ENCODE measurements at regions not wholly inside any gene's neighbourhood (a gene's known extent, or its start where the extent isn't known, plus 50 kb on each side); places are given as distances from the start of the nearest gene placed in this dataset.

GRCh38 chr12:93140801-93141200 lies 211.7 kb upstream of the EEA1 start:
- no peak overlapping the region for H3K4me3 ChIP-seq (ENCODE audit: low read depth, low read length)
- DNase-seq (ENCODE audit: low read depth): no peak

GRCh38 chr12:93142881-93143280 lies 213.8 kb upstream of the EEA1 start:
- no peak overlapping the region for H3K4me3 ChIP-seq (ENCODE audit: low read depth, low read length)
- DNase-seq (ENCODE audit: low read depth): no peak

GRCh38 chr12:93144109-93144508 lies 215.0 kb upstream of the EEA1 start:
- DNase-seq (ENCODE audit: low read depth): no peak
- no peak overlapping the region for H3K4me3 ChIP-seq (ENCODE audit: low read depth, low read length)

- no peak for DNase-seq (ENCODE audit: low read depth)
- H3K4me3 ChIP-seq (ENCODE audit: low read depth, low read length): no peak overlapping the region
Measured at GRCh38 chr12:93145086-93145485, 216.0 kb upstream of the EEA1 start.

- DNase-seq (ENCODE audit: low read depth): peak; percentile 84
- no peak overlapping the region for H3K4me3 ChIP-seq (ENCODE audit: low read depth, low read length)
Measured at GRCh38 chr12:93146263-93146939, 217.3 kb upstream of the EEA1 start.

- no peak overlapping the region for H3K4me3 ChIP-seq (ENCODE audit: low read depth, low read length)
- no peak for DNase-seq (ENCODE audit: low read depth)
Measured at GRCh38 chr12:93146970-93147369, 217.9 kb upstream of the EEA1 start.

GRCh38 chr12:93148412-93148811 lies 219.3 kb upstream of the EEA1 start:
- H3K4me3 ChIP-seq (ENCODE audit: low read depth, low read length): no peak overlapping the region

GRCh38 chr12:93149229-93149628 lies 220.1 kb upstream of the EEA1 start:
- no peak for DNase-seq (ENCODE audit: low read depth)
- H3K4me3 ChIP-seq (ENCODE audit: low read depth, low read length): no peak overlapping the region

More at GRCh38 chr12:93148412-93148811, 219.3 kb upstream of the EEA1 start:
- no peak for DNase-seq (ENCODE audit: low read depth)

GRCh38 chr12:93151079-93151762 lies 222.1 kb upstream of the EEA1 start:
- DNase-seq (ENCODE audit: low read depth): no peak
- no peak overlapping the region for H3K4me3 ChIP-seq (ENCODE audit: low read depth, low read length)

- no peak for DNase-seq (ENCODE audit: low read depth)
- H3K4me3 ChIP-seq (ENCODE audit: low read depth, low read length): no peak overlapping the region
Measured at GRCh38 chr12:93152617-93153016, 223.5 kb upstream of the EEA1 start.

- H3K4me3 ChIP-seq (ENCODE audit: low read depth, low read length): no peak overlapping the region
- peak; percentile 86 for DNase-seq (ENCODE audit: low read depth)
Measured at GRCh38 chr12:93153321-93153720, 224.2 kb upstream of the EEA1 start.

- no peak overlapping the region for H3K4me3 ChIP-seq (ENCODE audit: low read depth, low read length)
- no peak for DNase-seq (ENCODE audit: low read depth)
Measured at GRCh38 chr12:93154096-93154728, 223.5 kb upstream of the NUDT4 start.

- H3K4me3 ChIP-seq (ENCODE audit: low read depth, low read length): no peak overlapping the region
- DNase-seq (ENCODE audit: low read depth): no peak
Measured at GRCh38 chr12:93154753-93155480, 222.8 kb upstream of the NUDT4 start.

GRCh38 chr12:93156086-93156716 lies 221.5 kb upstream of the NUDT4 start:
- no peak for DNase-seq (ENCODE audit: low read depth)

GRCh38 chr12:93157279-93157678 lies 220.4 kb upstream of the NUDT4 start:
- no peak for DNase-seq (ENCODE audit: low read depth)
- no peak overlapping the region for H3K4me3 ChIP-seq (ENCODE audit: low read depth, low read length)

More at GRCh38 chr12:93156086-93156716, 221.5 kb upstream of the NUDT4 start:
- H3K4me3 ChIP-seq (ENCODE audit: low read depth, low read length): no peak overlapping the region

- no peak overlapping the region for H3K4me3 ChIP-seq (ENCODE audit: low read depth, low read length)
- DNase-seq (ENCODE audit: low read depth): no peak
Measured at GRCh38 chr12:93158065-93158843, 219.5 kb upstream of the NUDT4 start.

- no peak overlapping the region for H3K4me3 ChIP-seq (ENCODE audit: low read depth, low read length)
- DNase-seq (ENCODE audit: low read depth): no peak
Measured at GRCh38 chr12:93163260-93164036, 214.3 kb upstream of the NUDT4 start.
